Fibroblast of lung (primary cell): ENCODE measurements at regions not wholly inside any gene's neighbourhood (a gene's known extent, or its start where the extent isn't known, plus 50 kb on each side); places are given as distances from the start of the nearest gene placed in this dataset.

ENCODE experiments used
- DNase-seq, 2 donors: peaks; one replicate each; pipeline versions ENCODE4 v3.0.0 to v3.0.0-alpha.2; 2010; ENCODE audit warnings: low read depth in 2 of 2
- H2AFZ ChIP-seq: 2 replicates; pipeline ENCODE4 v1.5.1; 2012; ENCODE audit warnings: low read length, control low read depth, inconsistent platforms
- H3K27ac ChIP-seq: 2 replicates; pipeline ENCODE4 v1.5.1; 2011; ENCODE audit warnings: low read length, control low read depth; ENCODE audit not compliant: insufficient read depth
- H3K27me3 ChIP-seq: 2 replicates; pipeline ENCODE4 v1.5.1; 2011; ENCODE audit warnings: mild to moderate bottlenecking, low read length; ENCODE audit not compliant: control insufficient read depth, insufficient read depth
- H3K36me3 ChIP-seq: 2 replicates; pipeline ENCODE4 v1.5.1; 2011; ENCODE audit warnings: low read length; ENCODE audit not compliant: control insufficient read depth, insufficient read depth
- H3K4me1 ChIP-seq: 2 replicates; pipeline ENCODE4 v1.5.1; 2011; ENCODE audit warnings: low read length; ENCODE audit not compliant: control insufficient read depth, insufficient read depth; ENCODE audit errors: extremely low read depth
- H3K4me2 ChIP-seq: 2 replicates; pipeline ENCODE4 v1.5.1; 2011; ENCODE audit warnings: low read length, control low read depth; ENCODE audit not compliant: insufficient read depth; ENCODE audit errors: extremely low read depth
- H3K4me3 ChIP-seq, 4 experiments: fragments of 200-600 bp in 1 of 4; sonication (generic) in 1 of 4; replicated peaks in 1 of 4; 2 replicates each; pipeline ENCODE4 v1.5.1; 2011 to 2016; ENCODE audit warnings: low read length in 4 of 4, low read depth in 3 of 4, mild to moderate bottlenecking in 3 of 4, control low read depth in 2 of 4, inconsistent platforms in 1 of 4, mixed read lengths in 1 of 4; ENCODE audit not compliant: insufficient read depth in 1 of 4; ENCODE audit errors: control extremely low read depth in 1 of 4
- H3K79me2 ChIP-seq: 2 replicates; pipeline ENCODE4 v1.5.1; 2012; ENCODE audit warnings: mild to moderate bottlenecking, low read length, inconsistent platforms; ENCODE audit not compliant: control insufficient read depth, insufficient read depth
- H3K9ac ChIP-seq: 2 replicates; pipeline ENCODE4 v1.5.1; 2011; ENCODE audit warnings: mild to moderate bottlenecking, low read length, control low read depth; ENCODE audit not compliant: insufficient read depth
- H3K9me3 ChIP-seq: 2 replicates; pipeline ENCODE4 v1.5.1; 2012; ENCODE audit warnings: low read depth, low read length; ENCODE audit not compliant: control insufficient read depth, insufficient read depth
- H4K20me1 ChIP-seq: 2 replicates; pipeline ENCODE4 v1.5.1; 2011; ENCODE audit warnings: low read length; ENCODE audit not compliant: control insufficient read depth, insufficient read depth; ENCODE audit errors: extremely low read depth
- CTCF ChIP-seq, 2 donors: IDR thresholded peaks in 1 of 2; conservative IDR thresholded peaks in 1 of 2; 1 replicate in 1 of 2; 2 replicates in 1 of 2; pipeline ENCODE4 v1.5.1; 2011 to 2012; ENCODE audit warnings: low read length in 2 of 2, control low read depth in 1 of 2, inconsistent platforms in 1 of 2, low read depth in 1 of 2, mild to moderate bottlenecking in 1 of 2
- EZH2 ChIP-seq: IDR thresholded peaks from 2 replicates; pipeline ENCODE4 v1.5.1; 2012; ENCODE audit warnings: low read length, control low read depth, mild to moderate bottlenecking; ENCODE audit errors: missing control alignments

- TF ChIP-seq CTCF (conservative IDR thresholded peaks at IDR 0.05 in 1 of 2, IDR thresholded peaks at IDR 0.05 in 1 of 2; ENCODE audit: low read depth in 1 of 2, low read length in 2 of 2) (no peak), EZH2 (no peak)
- H3K27me3 ChIP-seq = no peaks in the 10 kb centered on the region
- no peak overlapping the region for H2AFZ ChIP-seq
- H3K4me1 ChIP-seq = no peaks in the 10 kb centered on the region
- no peaks in the 10 kb centered on the region for H3K36me3 ChIP-seq
- no peak overlapping the region for H3K4me2 ChIP-seq
- H3K9ac ChIP-seq = no peak overlapping the region
- no peaks in the 10 kb centered on the region for H4K20me1 ChIP-seq
- H3K9me3 ChIP-seq = no peaks in the 10 kb centered on the region
- DNase-seq = no peak
- H3K27ac ChIP-seq = no peak overlapping the region
- no peak overlapping the region for H3K4me3 ChIP-seq
- H3K79me2 ChIP-seq = no peaks in the 10 kb centered on the region
Observed at GRCh38 chr2:220348206-220348605, 720.8 kb downstream of the SLC4A3 start.

- peak in 1 of 2 donors; percentile 36 for DNase-seq
- Histone ChIP-seq H3K4me3 (no peak overlapping the region), H3K9me3 (no peaks in the 10 kb centered on the region), H3K9ac (no peak overlapping the region), H3K27me3 (no peaks in the 10 kb centered on the region), H3K36me3 (no peaks in the 10 kb centered on the region), H3K4me2 (no peak overlapping the region), H3K79me2 (no peaks in the 10 kb centered on the region), H2AFZ (no peak overlapping the region), H4K20me1 (no peaks in the 10 kb centered on the region), H3K27ac (no peak overlapping the region), H3K4me1 (no peaks in the 10 kb centered on the region)
- no peak for TF ChIP-seq CTCF (conservative IDR thresholded peaks at IDR 0.05 in 1 of 2, IDR thresholded peaks at IDR 0.05 in 1 of 2; ENCODE audit: low read depth in 1 of 2, low read length in 2 of 2)
- TF ChIP-seq EZH2 = no peak
Observed at GRCh38 chr2:220353897-220354296, 726.5 kb downstream of the SLC4A3 start.

DNA sequence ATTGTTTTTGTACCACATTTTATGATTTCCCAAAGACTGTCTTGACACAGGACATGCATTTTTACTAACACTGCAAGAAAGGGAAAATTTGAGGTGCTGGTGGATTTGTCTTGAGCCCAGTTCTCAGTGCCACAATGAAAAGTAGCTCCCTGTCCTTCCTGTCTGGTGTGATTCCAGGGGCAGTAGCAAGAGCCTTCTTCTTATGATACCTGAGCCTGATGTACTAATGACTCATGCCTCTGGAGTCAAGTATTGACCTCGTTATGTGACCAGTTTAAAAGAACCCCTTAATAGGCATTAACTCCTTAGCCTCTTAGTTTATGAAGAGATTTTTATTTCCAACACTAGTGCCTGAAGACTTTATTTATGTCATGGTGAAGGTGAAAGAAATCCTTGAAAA lies 728.6 kb downstream of the SLC4A3 start:
- H3K4me1 ChIP-seq = no peaks in the 10 kb centered on the region
- H3K9me3 ChIP-seq = no peaks in the 10 kb centered on the region
- H2AFZ ChIP-seq = no peak overlapping the region
- H3K9ac ChIP-seq = no peak overlapping the region
- H4K20me1 ChIP-seq = no peaks in the 10 kb centered on the region
- no peaks in the 10 kb centered on the region for H3K27me3 ChIP-seq
- TF ChIP-seq CTCF (conservative IDR thresholded peaks at IDR 0.05 in 1 of 2, IDR thresholded peaks at IDR 0.05 in 1 of 2; ENCODE audit: low read depth in 1 of 2, low read length in 2 of 2) (no peak), EZH2 (no peak)
- DNase-seq = peak in 1 of 2 donors; percentile 17
- no peak overlapping the region for H3K4me3 ChIP-seq
- H3K4me2 ChIP-seq = no peak overlapping the region
- no peaks in the 10 kb centered on the region for H3K36me3 ChIP-seq
- no peak overlapping the region for H3K27ac ChIP-seq
- no peaks in the 10 kb centered on the region for H3K79me2 ChIP-seq
